SK-N-SH treated with all-trans-retinoic acid at 6 μM for 48 hours (cell line): ENCODE measurements at regions not wholly inside any gene's neighbourhood (a gene's known extent, or its start where the extent isn't known, plus 50 kb on each side); places are given as distances from the start of the nearest gene placed in this dataset.

Experiments used
- POU6F1 ChIP-seq: fragments of 250-450 bp; sonication (Bioruptor Pico); IDR thresholded peaks from 2 replicates; pipeline ENCODE4 v1.8.0; 2021; ENCODE audit warnings: low read depth, mild to moderate bottlenecking, moderate library complexity, borderline replicate concordance
- ZFP30 ChIP-seq: fragments of 450-650 bp; formaldehyde crosslinking; IDR thresholded peaks from 2 replicates; pipeline ENCODE4 v1.5.0; 2022; ENCODE audit warnings: mild to moderate bottlenecking, moderate library complexity

- TF ChIP-seq ZFP30 (no peak), POU6F1 (CRISPR knock-in tag) (no peak)
Measured at GRCh38 chr20:24063100-24063499, 74.5 kb upstream of the GGTLC1 start.
